A549 (cell line): ENCODE measurements at regions not wholly inside any gene's neighbourhood (a gene's known extent, or its start where the extent isn't known, plus 50 kb on each side); places are given as distances from the start of the nearest gene placed in this dataset.

Source experiments
- ATAC-seq, 2 experiments: fragments of 200-7000 bp in 1 of 2; fragments of >200 bp in 1 of 2; cut with Nextera tagmentation in 1 of 2; cut with Tn5 transposase in 1 of 2; 3 replicates each; pipeline versions ENCODE4 v1.8.0 to v1.9.1; 2018 to 2020; ENCODE audit warnings: mild to moderate bottlenecking in 1 of 2, moderate library complexity in 1 of 2
- CTCF ChIA-PET: fragments of 300-600 bp; sonication (Branson Sonifier 250); formaldehyde crosslinking; extraction: SDS; loops from one replicate; lab custom pipeline; 2021; ENCODE audit warnings: antibody characterized with exemption, inconsistent platforms; lab: Yijun Ruan, JAX
- POLR2A ChIA-PET: fragments of 350-600 bp; formaldehyde crosslinking; extraction: SDS; loops from one replicate; lab custom pipeline; 2021; ENCODE audit warnings: antibody characterized with exemption, inconsistent platforms; lab: Yijun Ruan, JAX
- DNase-seq, 2 experiments: peaks; one replicate each; pipeline versions ENCODE4 v3.0.0 to v3.0.0-alpha.2; 2011 to 2016; ENCODE audit warnings: low read depth in 1 of 2, low spot score in 1 of 2
- FAIRE-seq: peaks from 2 replicates; lab custom pipeline; 2011; peaks lifted over from hg19 to GRCh38; lab: Jason Lieb, UNC
- H3K27ac ChIP-seq, 2 experiments: fragments of >200 bp; sonication (Bioruptor Twin); formaldehyde crosslinking; 3 replicates each; pipeline ENCODE4 v1.5.1; 2016 to 2017
- H3K4me1 ChIP-seq: fragments of >200 bp; sonication (Bioruptor Twin); formaldehyde crosslinking; 3 replicates; pipeline ENCODE4 v1.6.1; 2016
- H3K4me2 ChIP-seq: fragments of >200 bp; sonication (Bioruptor Twin); formaldehyde crosslinking; 3 replicates; pipeline ENCODE4 v1.6.1; 2016
- H3K4me3 ChIP-seq: fragments of >200 bp; sonication (Bioruptor Twin); formaldehyde crosslinking; 3 replicates; pipeline ENCODE4 v1.5.1; 2016
- H3K9me3 ChIP-seq: fragments of >200 bp; sonication (Bioruptor Twin); formaldehyde crosslinking; 3 replicates; pipeline ENCODE4 v1.6.1; 2016
- ATOH8 ChIP-seq: fragments of 250-450 bp; sonication (Bioruptor Pico); IDR thresholded peaks from 2 replicates; pipeline ENCODE4 v1.5.0; 2020; ENCODE audit warnings: low read depth, mild to moderate bottlenecking, moderate library complexity
- CBX8 ChIP-seq: fragments of 200-600 bp; sonication (generic); IDR thresholded peaks from 2 replicates; pipeline ENCODE4 v1.6.1; 2016
- CEBPB ChIP-seq, 2 experiments: fragments of >200 bp in 1 of 2; sonication (Bioruptor Twin) in 1 of 2; formaldehyde crosslinking in 1 of 2; IDR thresholded peaks; 2 replicates each; pipeline ENCODE4 v1.6.1; 2012 to 2016
- CHD2 ChIP-seq: fragments of 150-350 bp; IDR thresholded peaks from 2 replicates; pipeline ENCODE4 v1.6.1; 2014; ENCODE audit warnings: low read length; ENCODE audit not compliant: partially characterized antibody
- CHD4 ChIP-seq: fragments of 200-600 bp; sonication (generic); IDR thresholded peaks from 2 replicates; pipeline ENCODE4 v1.6.1; 2016; ENCODE audit warnings: antibody characterized with exemption, mild to moderate bottlenecking, borderline replicate concordance
- EHMT2 ChIP-seq: fragments of 200-600 bp; sonication (generic); IDR thresholded peaks from 2 replicates; pipeline ENCODE4 v1.6.1; 2016; ENCODE audit warnings: antibody characterized with exemption, low read depth, mild to moderate bottlenecking, moderate library complexity
- ELK1 ChIP-seq: fragments of 150-350 bp; IDR thresholded peaks from 2 replicates; pipeline ENCODE4 v1.6.1; 2014; ENCODE audit warnings: low read depth, mild to moderate bottlenecking, low read length
- FOSL2 ChIP-seq, 2 experiments: fragments of 450-650 bp in 1 of 2; fragments of >200 bp in 1 of 2; sonication (Bioruptor Twin) in 1 of 2; formaldehyde crosslinking; IDR thresholded peaks; 2 replicates each; pipeline versions ENCODE4 v1.5.0 to v1.6.1; 2016 to 2020; ENCODE audit warnings: mild to moderate bottlenecking in 1 of 2, moderate library complexity in 1 of 2
- GATA3 ChIP-seq: IDR thresholded peaks from 2 replicates; pipeline ENCODE4 v1.6.1; 2012; ENCODE audit warnings: borderline replicate concordance
- HEYL ChIP-seq: fragments of 250-450 bp; sonication (Bioruptor Pico); IDR thresholded peaks from 2 replicates; pipeline ENCODE4 v1.8.0; 2021; ENCODE audit warnings: mild to moderate bottlenecking, moderate library complexity
- HMGXB4 ChIP-seq: fragments of 250-450 bp; sonication (Bioruptor Pico); IDR thresholded peaks from 2 replicates; pipeline ENCODE4 v1.5.0; 2021; ENCODE audit warnings: mild to moderate bottlenecking, moderate library complexity, borderline replicate concordance
- HOXA7 ChIP-seq: fragments of 250-450 bp; sonication (Bioruptor Pico); IDR thresholded peaks from 2 replicates; pipeline ENCODE4 v1.5.0; 2020; ENCODE audit warnings: mild to moderate bottlenecking, moderate library complexity
- JUN ChIP-seq, 2 experiments: fragments of >200 bp; sonication (Bioruptor Twin); formaldehyde crosslinking; IDR thresholded peaks; 2 replicates in 1 of 2; 3 replicates in 1 of 2; pipeline ENCODE4 v1.6.1; 2016 to 2017
- JUNB ChIP-seq: fragments of >200 bp; sonication (Bioruptor Twin); formaldehyde crosslinking; IDR thresholded peaks from 2 replicates; pipeline ENCODE4 v1.6.1; 2016
- KDM1A ChIP-seq: fragments of 200-600 bp; sonication (generic); IDR thresholded peaks from 2 replicates; pipeline ENCODE4 v1.6.1; 2016; ENCODE audit warnings: low read depth, mild to moderate bottlenecking
- KDM5A ChIP-seq: fragments of 200-600 bp; sonication (generic); IDR thresholded peaks from 2 replicates; pipeline ENCODE4 v1.6.1; 2016; ENCODE audit warnings: antibody characterized with exemption, mild to moderate bottlenecking
- MYC ChIP-seq: IDR thresholded peaks from 2 replicates; pipeline ENCODE4 v1.6.1; 2012; ENCODE audit warnings: mild to moderate bottlenecking, inconsistent platforms, low read length, improper control_type of control experiment, borderline replicate concordance
- PBX3 ChIP-seq: IDR thresholded peaks from 2 replicates; pipeline ENCODE4 v1.6.1; 2012
- POLR2A ChIP-seq: IDR thresholded peaks from 2 replicates; pipeline ENCODE4 v1.6.1; 2012; ENCODE audit warnings: mild to moderate bottlenecking, low read length
- RAD21 ChIP-seq, 2 experiments: fragments of >200 bp in 1 of 2; sonication (Bioruptor Twin) in 1 of 2; formaldehyde crosslinking in 1 of 2; IDR thresholded peaks in 1 of 2; conservative IDR thresholded peaks in 1 of 2; 2 replicates in 1 of 2; 3 replicates in 1 of 2; pipeline ENCODE4 v1.6.1; 2012 to 2018; ENCODE audit warnings: inconsistent platforms in 1 of 2
- RNF2 ChIP-seq: fragments of 200-600 bp; sonication (generic); IDR thresholded peaks from 2 replicates; pipeline ENCODE4 v1.6.1; 2016; ENCODE audit warnings: low read depth, mild to moderate bottlenecking, antibody characterized with exemption, moderate library complexity, borderline replicate concordance
- TP53 ChIP-seq: fragments of 250-450 bp; sonication (Bioruptor Pico); IDR thresholded peaks from 2 replicates; pipeline ENCODE4 v1.5.0; 2021; ENCODE audit warnings: mild to moderate bottlenecking, moderate library complexity
- USF2 ChIP-seq: fragments of 450-650 bp; IDR thresholded peaks from 2 replicates; pipeline ENCODE4 v1.6.1; 2014; ENCODE audit warnings: antibody characterized with exemption
- ZC3H11A ChIP-seq: fragments of 450-650 bp; IDR thresholded peaks from 2 replicates; pipeline ENCODE4 v1.6.1; 2014; ENCODE audit warnings: antibody characterized with exemption, mild to moderate bottlenecking
- ZFP36 ChIP-seq: fragments of 450-650 bp; IDR thresholded peaks from 2 replicates; pipeline ENCODE4 v1.6.1; 2014; ENCODE audit warnings: borderline replicate concordance; ENCODE audit not compliant: partially characterized antibody
- ZNF302 ChIP-seq: fragments of 250-450 bp; sonication (Bioruptor Pico); IDR thresholded peaks from 2 replicates; pipeline ENCODE4 v1.9.0; 2021; ENCODE audit warnings: inconsistent platforms, mild to moderate bottlenecking, moderate library complexity
- ZSCAN20 ChIP-seq: fragments of 250-450 bp; sonication (Bioruptor Pico); IDR thresholded peaks from 2 replicates; pipeline ENCODE4 v1.8.0; 2022; ENCODE audit warnings: mild to moderate bottlenecking, moderate library complexity
- WGBS: methylation state at CpG from one replicate; pipeline ENCODE4 v1.1.6; 2017; ENCODE audit errors: missing lambda C conversion rate; 5-methylcytosine and 5-hydroxymethylcytosine counted together
- TF ChIP-seq, protein P1 (sequence below): IDR thresholded peaks from 2 replicates; pipeline ENCODE4 v1.6.1; 2012; ENCODE audit warnings: low read depth, borderline replicate concordance
- TF ChIP-seq, protein P2 (sequence below): fragments of >200 bp; sonication (Bioruptor Twin); formaldehyde crosslinking; IDR thresholded peaks from 2 replicates; pipeline ENCODE4 v1.6.1; 2016
- TF ChIP-seq, protein P3 (sequence below): IDR thresholded peaks from 2 replicates; pipeline ENCODE4 v1.6.1; 2012

- no peak for TF ChIP-seq ZC3H11A
Observed at GRCh38 chr21:27126140-27126539, 159.3 kb upstream of the ADAMTS5 start (continued).

DNA sequence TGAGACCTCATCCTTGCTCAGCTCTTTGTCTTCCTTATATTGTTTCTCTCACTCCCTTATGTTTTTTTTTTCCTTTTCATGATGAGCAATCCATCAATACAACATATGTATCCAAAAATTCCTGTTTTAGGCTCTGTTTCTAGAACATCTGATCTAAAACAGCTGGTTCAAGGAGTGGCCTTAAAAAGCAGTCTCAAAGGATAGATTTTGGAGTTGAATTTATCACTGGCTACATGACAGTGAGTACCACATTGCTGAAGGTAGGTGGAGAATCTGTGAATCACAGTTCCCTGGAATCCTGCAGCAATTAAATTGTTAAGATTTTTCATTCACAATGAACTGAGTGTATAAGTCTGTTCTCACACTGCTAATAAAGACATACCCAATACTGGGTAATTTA lies 155.8 kb upstream of the ADAMTS5 start:
- Histone ChIP-seq H3K27ac (no peak overlapping the region), H3K4me2 (no peak overlapping the region), H3K9me3 (no peaks in the 10 kb centered on the region), H3K4me3 (no peak overlapping the region), H3K4me1 (no peaks in the 10 kb centered on the region)
- FAIRE-seq (no peak), DNase-seq (no peak), ATAC-seq (no peak)
- ChIA-PET CTCF (no interaction called here), POLR2A (no interaction called here)
- TF ChIP-seq HMGXB4 (no peak), CHD2 (no peak), HEYL (CRISPR knock-in tag) (no peak), CHD4 (no peak), RNF2 (no peak), GATA3 (no peak), MYC (no peak), TP53 (no peak), KDM5A (no peak), JUN (IDR thresholded peaks at IDR 0.05) (no peak), POLR2A (no peak), HOXA7 (CRISPR knock-in tag) (no peak)
- TF ChIP-seq, protein P1, sequence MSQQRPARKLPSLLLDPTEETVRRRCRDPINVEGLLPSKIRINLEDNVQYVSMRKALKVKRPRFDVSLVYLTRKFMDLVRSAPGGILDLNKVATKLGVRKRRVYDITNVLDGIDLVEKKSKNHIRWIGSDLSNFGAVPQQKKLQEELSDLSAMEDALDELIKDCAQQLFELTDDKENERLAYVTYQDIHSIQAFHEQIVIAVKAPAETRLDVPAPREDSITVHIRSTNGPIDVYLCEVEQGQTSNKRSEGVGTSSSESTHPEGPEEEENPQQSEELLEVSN: no peak
- TF ChIP-seq, protein P2, sequence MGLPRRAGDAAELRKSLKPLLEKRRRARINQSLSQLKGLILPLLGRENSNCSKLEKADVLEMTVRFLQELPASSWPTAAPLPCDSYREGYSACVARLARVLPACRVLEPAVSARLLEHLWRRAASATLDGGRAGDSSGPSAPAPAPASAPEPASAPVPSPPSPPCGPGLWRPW: no peak
- TF ChIP-seq, protein P3, sequence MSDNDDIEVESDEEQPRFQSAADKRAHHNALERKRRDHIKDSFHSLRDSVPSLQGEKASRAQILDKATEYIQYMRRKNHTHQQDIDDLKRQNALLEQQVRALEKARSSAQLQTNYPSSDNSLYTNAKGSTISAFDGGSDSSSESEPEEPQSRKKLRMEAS: no peak

DNA sequence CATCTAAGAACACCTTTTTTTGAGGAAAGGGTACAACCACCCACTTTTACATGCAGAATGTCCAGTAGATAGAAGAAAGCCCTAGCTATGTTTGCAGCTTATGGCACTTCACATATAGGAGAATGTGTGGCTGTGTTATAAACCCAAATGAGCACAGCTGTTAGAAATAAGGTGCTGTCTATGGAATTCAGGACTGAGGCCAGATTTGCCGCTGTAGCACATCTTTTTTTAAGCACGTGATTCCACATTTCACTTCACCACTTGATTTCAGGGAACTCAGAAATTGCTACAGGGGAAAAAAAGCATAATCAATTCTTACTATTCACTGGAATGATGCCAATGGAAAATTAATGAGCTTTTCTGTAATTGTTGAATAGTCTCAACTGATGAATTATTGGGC lies 147.2 kb upstream of the ADAMTS5 start:
- H3K27ac ChIP-seq: no peak overlapping the region
- H3K9me3 ChIP-seq: no peaks in the 10 kb centered on the region
- ATAC-seq (no peak), FAIRE-seq (no peak), DNase-seq (no peak)
- POLR2A ChIA-PET: no interaction called here
- H3K4me3 ChIP-seq: no peak overlapping the region
- H3K4me2 ChIP-seq: no peak overlapping the region
- CTCF ChIA-PET: no interaction called here
- no peaks in the 10 kb centered on the region for H3K4me1 ChIP-seq
- WGBS: 0% methylated on average over 2 of the region's 2 CpGs
- TF ChIP-seq ELK1: no peak
- TF ChIP-seq CEBPB (IDR thresholded peaks at IDR 0.05): no peak
- no peak for TF ChIP-seq KDM5A
- no peak for TF ChIP-seq EHMT2
- TF ChIP-seq JUN (IDR thresholded peaks at IDR 0.05): no peak
- TF ChIP-seq JUNB: no peak
- no peak for TF ChIP-seq CBX8
- TF ChIP-seq HEYL (CRISPR knock-in tag): no peak
- no peak for TF ChIP-seq ATOH8
- no peak for TF ChIP-seq USF2
- no peak for TF ChIP-seq KDM1A
- no peak for TF ChIP-seq ZSCAN20 (CRISPR knock-in tag)
- TF ChIP-seq, protein P2: no peak
- TF ChIP-seq ZNF302 (CRISPR knock-in tag): no peak
- TF ChIP-seq ZFP36: no peak
- TF ChIP-seq RAD21 (conservative IDR thresholded peaks at IDR 0.05 in 1 of 2, IDR thresholded peaks at IDR 0.05 in 1 of 2): no peak
- no peak for TF ChIP-seq FOSL2 (IDR thresholded peaks at IDR 0.05)
- TF ChIP-seq FOSL2 (CRISPR knock-in tag; IDR thresholded peaks at IDR 0.05): no peak
- TF ChIP-seq PBX3: no peak
